Right lobe of liver (tissue), 6 donors: ENCODE measurements at regions not wholly inside any gene's neighbourhood (a gene's known extent, or its start where the extent isn't known, plus 50 kb on each side); places are given as distances from the start of the nearest gene placed in this dataset.
"Not testable (repeated sequence)": the region's sequence is repeated elsewhere in the genome, so short reads cannot be mapped to it uniquely, and the experiment has no call there.

Experiments
- ATAC-seq, 4 donors: fragments of 200-7000 bp; cut with Tn5 transposase; one replicate each; pipeline ENCODE4 v1.9.1; 2020; ENCODE audit warnings: mild to moderate bottlenecking in 4 of 4, moderate library complexity in 4 of 4
- DNase-seq, 3 donors: peaks; one replicate each; pipeline ENCODE4 v3.0.0-alpha.2; 2020
- H3K27ac ChIP-seq, 3 donors: fragments of 200-600 bp; one replicate each; pipeline ENCODE4 v1.8.0; 2022
- H3K27me3 ChIP-seq, 2 donors: fragments of 200-600 bp; one replicate each; pipeline ENCODE4 v1.8.0; 2022
- H3K36me3 ChIP-seq, 4 donors: fragments of 200-600 bp; sonication (generic) in 1 of 4; one replicate each; pipeline versions ENCODE4 v1.5.1 to v1.8.0; 2017 to 2022; ENCODE audit warnings: control low read depth in 1 of 4
- H3K4me1 ChIP-seq, 4 donors: fragments of 200-600 bp; sonication (generic) in 1 of 4; one replicate each; pipeline versions ENCODE4 v1.5.1 to v1.8.0; 2017 to 2022; ENCODE audit warnings: control low read depth in 1 of 4
- H3K4me3 ChIP-seq, 3 donors: fragments of 200-600 bp; one replicate each; pipeline ENCODE4 v1.8.0; 2022
- H3K9me3 ChIP-seq, 4 donors: fragments of 200-600 bp; sonication (generic) in 1 of 4; one replicate each; pipeline versions ENCODE4 v1.5.1 to v1.8.0; 2017 to 2022; ENCODE audit warnings: control low read depth in 1 of 4
- POLR2A ChIP-seq: fragments of 450-650 bp; IDR thresholded peaks from one replicate; pipeline ENCODE4 v1.6.1; 2017; ENCODE audit warnings: antibody characterized with exemption, mild to moderate bottlenecking
- WGBS: methylation state at CpG from one replicate; pipeline ENCODE4 v1.1.6; 2018; ENCODE audit warnings: low coverage, low lambda C conversion rate; ENCODE audit not compliant: insufficient coverage; ENCODE audit errors: missing lambda C conversion rate; 5-methylcytosine and 5-hydroxymethylcytosine counted together
- intact Hi-C, 2 donors: fragments of 100-400 bp; cut with DNase I; formaldehyde crosslinking; loops; one replicate each; pipeline versions ENCODE4 v1.11.2 to v1.14.1; 2022
- TF ChIP-seq, protein P1 (sequence below), 4 donors: fragments of 200-600 bp in 3 of 4; fragments of 450-650 bp in 1 of 4; IDR thresholded peaks; one replicate each; pipeline versions ENCODE4 v1.5.1 to v1.8.0; 2016 to 2022; ENCODE audit warnings: antibody characterized with exemption in 4 of 4, mild to moderate bottlenecking in 2 of 4
- donor health status: DM: no; HTN: yes; CAD: no.
- donor health status: DM: no; HTN: no; CAD: no.
- donor health status: DM: no; HTN: no; CAD: no.
- donor health status: DM: no; HTN: yes; CAD: no.
- donor health status: DM: no; HTN: yes; CAD: no.

- WGBS: 100% methylated on average over 1 of the region's 1 CpG
- TF ChIP-seq POLR2A: no peak
- TF ChIP-seq, protein P1, sequence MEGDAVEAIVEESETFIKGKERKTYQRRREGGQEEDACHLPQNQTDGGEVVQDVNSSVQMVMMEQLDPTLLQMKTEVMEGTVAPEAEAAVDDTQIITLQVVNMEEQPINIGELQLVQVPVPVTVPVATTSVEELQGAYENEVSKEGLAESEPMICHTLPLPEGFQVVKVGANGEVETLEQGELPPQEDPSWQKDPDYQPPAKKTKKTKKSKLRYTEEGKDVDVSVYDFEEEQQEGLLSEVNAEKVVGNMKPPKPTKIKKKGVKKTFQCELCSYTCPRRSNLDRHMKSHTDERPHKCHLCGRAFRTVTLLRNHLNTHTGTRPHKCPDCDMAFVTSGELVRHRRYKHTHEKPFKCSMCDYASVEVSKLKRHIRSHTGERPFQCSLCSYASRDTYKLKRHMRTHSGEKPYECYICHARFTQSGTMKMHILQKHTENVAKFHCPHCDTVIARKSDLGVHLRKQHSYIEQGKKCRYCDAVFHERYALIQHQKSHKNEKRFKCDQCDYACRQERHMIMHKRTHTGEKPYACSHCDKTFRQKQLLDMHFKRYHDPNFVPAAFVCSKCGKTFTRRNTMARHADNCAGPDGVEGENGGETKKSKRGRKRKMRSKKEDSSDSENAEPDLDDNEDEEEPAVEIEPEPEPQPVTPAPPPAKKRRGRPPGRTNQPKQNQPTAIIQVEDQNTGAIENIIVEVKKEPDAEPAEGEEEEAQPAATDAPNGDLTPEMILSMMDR (IDR thresholded peaks at IDR 0.05): no peak
- no peaks in the 10 kb centered on the region for H3K9me3 ChIP-seq
- no peaks in the 10 kb centered on the region for H3K36me3 ChIP-seq
- ATAC-seq: no peak
- no peaks in the 10 kb centered on the region for H3K27me3 ChIP-seq
- intact Hi-C loops: no loop called here
- no peak overlapping the region for H3K4me3 ChIP-seq
- DNase-seq: no peak
- no peaks in the 10 kb centered on the region for H3K4me1 ChIP-seq
- H3K27ac ChIP-seq: no peak overlapping the region
Measured at GRCh38 chr7:16086743-16087142, 334.6 kb downstream of the CRPPA start.

GRCh38 chr7:16085780-16086179, 335.6 kb downstream of the CRPPA start:
- H3K36me3 ChIP-seq, DNase-seq, H3K4me1 ChIP-seq, H3K27me3 ChIP-seq, H3K27ac ChIP-seq, H3K4me3 ChIP-seq, H3K9me3 ChIP-seq, intact Hi-C loops, ATAC-seq: not testable (repeated sequence)
- WGBS: 68% methylated on average over 6 of the region's 6 CpGs

DNA sequence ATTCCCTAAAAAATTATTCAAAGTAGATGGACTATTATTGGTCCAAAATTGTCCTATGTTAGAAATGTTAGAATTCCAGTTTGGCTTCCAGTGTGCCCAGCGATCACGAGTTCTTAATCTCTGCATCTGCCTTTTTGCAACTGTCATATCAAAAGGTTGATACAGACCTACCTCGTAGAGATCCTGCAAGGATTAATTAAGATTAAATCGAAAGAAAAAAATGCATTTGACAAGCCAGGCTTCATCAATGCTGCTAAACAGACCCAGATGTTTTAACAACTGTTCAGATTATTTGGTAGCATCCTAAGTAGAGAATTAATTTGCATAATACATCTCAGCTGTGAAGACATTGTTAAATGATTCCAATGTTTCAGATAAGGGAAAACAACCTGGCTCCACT, 336.5 kb downstream of the CRPPA start:
- H3K4me3 ChIP-seq: no peak overlapping the region
- H3K36me3 ChIP-seq: no peaks in the 10 kb centered on the region
- ATAC-seq (no peak), DNase-seq (no peak)
- H3K9me3 ChIP-seq: no peaks in the 10 kb centered on the region
- TF ChIP-seq POLR2A: no peak
- TF ChIP-seq, protein P1 (IDR thresholded peaks at IDR 0.05): no peak
- intact Hi-C loops: no loop called here
- H3K4me1 ChIP-seq: no peaks in the 10 kb centered on the region
- H3K27me3 ChIP-seq: no peaks in the 10 kb centered on the region
- 85% methylated on average over 4 of the region's 4 CpGs for whole genome bisulfite sequencing
- H3K27ac ChIP-seq: no peak overlapping the region

- H3K4me1 ChIP-seq: no peaks in the 10 kb centered on the region
Measured at GRCh38 chr7:16084370-16084769, 337.0 kb downstream of the CRPPA start.

GRCh38 chr7:16083931-16084330, 337.4 kb downstream of the CRPPA start:
- H3K27me3 ChIP-seq: no peaks in the 10 kb centered on the region
- ATAC-seq: no peak
- WGBS: 48% methylated on average over 3 of the region's 3 CpGs
- DNase-seq: no peak
- H3K27ac ChIP-seq: no peak overlapping the region
- TF ChIP-seq POLR2A: no peak
- TF ChIP-seq, protein P1 (IDR thresholded peaks at IDR 0.05): no peak
- H3K4me3 ChIP-seq: no peak overlapping the region
- no peaks in the 10 kb centered on the region for H3K9me3 ChIP-seq
- H3K4me1 ChIP-seq: no peaks in the 10 kb centered on the region
- no peaks in the 10 kb centered on the region for H3K36me3 ChIP-seq
- intact Hi-C loops: no loop called here

More at GRCh38 chr7:16084370-16084769, 337.0 kb downstream of the CRPPA start:
- no peak overlapping the region for H3K27ac ChIP-seq
- TF ChIP-seq, protein P1 (IDR thresholded peaks at IDR 0.05): no peak
- TF ChIP-seq POLR2A: no peak
- ATAC-seq (no peak), DNase-seq (no peak)
- 81% methylated on average over 3 of the region's 3 CpGs for WGBS
- H3K9me3 ChIP-seq: no peaks in the 10 kb centered on the region
- no peaks in the 10 kb centered on the region for H3K27me3 ChIP-seq
- intact Hi-C loops: no loop called here
- no peaks in the 10 kb centered on the region for H3K36me3 ChIP-seq
- no peak overlapping the region for H3K4me3 ChIP-seq
